NCI-H524 treated with DMSO at 0.1 percent for 48 hours (cell line): ENCODE measurements at regions not wholly inside any gene's neighbourhood (a gene's known extent, or its start where the extent isn't known, plus 50 kb on each side); places are given as distances from the start of the nearest gene placed in this dataset.
"Not testable (repeated sequence)": the region's sequence is repeated elsewhere in the genome, so short reads cannot be mapped to it uniquely, and the experiment has no call there.

Experiments
- DNase-seq: peaks from one replicate; lab custom pipeline; 2025; lab: John Stamatoyannopoulos, UW

DNA sequence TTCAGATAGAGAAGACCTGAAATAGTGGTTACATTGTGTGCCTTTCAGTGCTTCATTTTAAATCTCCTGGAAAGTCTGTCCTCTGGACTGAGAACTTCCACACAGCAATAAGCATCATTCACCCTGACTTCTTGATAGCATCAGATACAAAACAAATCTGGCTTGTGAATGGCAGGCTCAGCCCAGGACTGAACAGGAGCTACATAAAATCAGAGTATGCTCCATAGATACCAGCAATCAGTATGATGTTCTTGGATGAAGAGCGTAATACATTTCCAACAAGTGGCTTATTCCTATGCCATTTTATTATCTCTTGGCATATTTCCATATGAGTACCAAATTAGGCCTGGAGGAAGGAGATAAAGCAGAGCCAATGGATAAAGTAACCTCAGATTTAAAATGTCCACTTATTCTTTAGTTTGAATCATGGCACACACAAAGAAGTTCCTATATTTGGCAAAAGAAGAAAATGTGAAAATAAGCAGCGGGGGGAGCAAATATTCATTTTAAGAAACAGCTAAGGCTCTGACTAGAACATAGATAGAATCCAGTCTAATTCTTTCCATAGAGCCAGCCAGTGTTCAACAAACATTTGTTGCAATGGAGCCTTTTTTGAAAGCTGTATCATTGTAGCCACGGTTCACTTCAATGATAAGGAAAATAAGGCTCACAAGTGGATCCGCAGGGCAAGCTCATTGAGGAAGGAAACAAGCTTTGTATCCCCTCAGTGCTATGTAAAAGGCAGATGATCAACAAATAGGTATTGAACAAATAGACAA is 230.8 kb upstream of the CHAC2 start:
- no peak for DNase-seq

DNA sequence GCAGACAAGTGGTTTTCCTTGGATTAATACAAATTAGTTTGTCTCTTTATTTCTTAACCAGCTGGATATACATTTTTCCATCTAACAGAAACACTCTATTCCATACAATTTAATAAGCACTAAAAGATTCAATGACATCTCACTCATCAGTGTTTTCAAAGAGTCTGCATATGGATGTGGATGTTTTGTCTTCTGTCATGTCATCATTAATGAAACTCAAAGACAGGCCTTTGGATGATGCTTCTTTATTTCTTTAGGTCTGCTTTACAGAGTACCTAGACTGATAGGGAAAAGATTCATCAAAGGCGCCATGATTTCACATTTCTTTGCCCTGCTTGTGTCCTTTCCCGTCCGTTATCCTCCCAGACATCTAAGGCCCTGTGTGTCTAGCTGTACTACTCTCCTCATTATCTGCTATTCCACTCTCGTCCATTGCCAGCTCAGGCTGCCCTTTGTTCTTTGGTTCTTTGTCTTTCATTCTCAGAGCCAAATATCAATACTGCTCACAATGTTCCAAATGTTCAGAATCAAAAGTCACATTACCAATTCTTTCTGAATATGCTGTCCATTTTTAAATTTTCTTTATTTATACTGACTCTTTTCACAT is 232.3 kb upstream of the CHAC2 start:
- DNase-seq, result no peak

DNA sequence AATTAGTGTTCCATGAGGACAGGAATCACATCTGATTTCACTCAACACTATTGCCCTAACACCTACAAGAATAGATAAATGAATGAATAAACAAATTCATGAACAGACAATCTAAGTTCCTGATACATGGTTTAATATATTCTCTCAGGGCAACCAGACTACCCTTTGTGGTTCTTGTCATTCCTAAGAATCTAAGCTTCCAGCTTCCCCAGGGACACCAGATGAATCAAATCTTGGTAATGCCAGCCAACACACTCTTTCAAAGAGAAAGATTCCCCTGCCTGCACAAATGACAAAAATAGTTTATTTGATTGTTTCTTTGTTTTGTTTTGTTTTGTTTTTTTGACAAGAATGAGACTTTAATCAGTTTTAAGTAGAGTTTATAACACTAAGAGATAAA is 237.5 kb upstream of the CHAC2 start:
- no peak for DNase-seq

DNA sequence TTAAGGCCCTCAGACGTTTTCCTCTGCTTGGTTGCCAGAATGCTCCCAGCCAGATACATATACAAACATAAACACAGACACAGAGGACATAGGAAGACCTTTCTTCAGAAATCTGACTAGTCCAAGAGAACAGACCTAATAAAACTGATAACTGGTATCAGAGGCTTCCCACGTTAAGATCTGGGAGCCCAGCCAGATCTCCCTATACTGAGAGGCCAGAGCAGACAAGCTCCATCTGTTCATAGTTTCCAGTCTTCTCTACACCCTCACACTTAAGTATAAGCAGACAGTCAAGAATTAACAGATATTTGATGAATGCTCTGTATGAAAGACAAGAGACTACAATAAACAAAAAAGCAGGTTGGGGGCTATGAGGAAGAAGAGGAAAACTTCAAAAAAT is 240.5 kb upstream of the CHAC2 start:
- peak; percentile 54 for DNase-seq

DNA sequence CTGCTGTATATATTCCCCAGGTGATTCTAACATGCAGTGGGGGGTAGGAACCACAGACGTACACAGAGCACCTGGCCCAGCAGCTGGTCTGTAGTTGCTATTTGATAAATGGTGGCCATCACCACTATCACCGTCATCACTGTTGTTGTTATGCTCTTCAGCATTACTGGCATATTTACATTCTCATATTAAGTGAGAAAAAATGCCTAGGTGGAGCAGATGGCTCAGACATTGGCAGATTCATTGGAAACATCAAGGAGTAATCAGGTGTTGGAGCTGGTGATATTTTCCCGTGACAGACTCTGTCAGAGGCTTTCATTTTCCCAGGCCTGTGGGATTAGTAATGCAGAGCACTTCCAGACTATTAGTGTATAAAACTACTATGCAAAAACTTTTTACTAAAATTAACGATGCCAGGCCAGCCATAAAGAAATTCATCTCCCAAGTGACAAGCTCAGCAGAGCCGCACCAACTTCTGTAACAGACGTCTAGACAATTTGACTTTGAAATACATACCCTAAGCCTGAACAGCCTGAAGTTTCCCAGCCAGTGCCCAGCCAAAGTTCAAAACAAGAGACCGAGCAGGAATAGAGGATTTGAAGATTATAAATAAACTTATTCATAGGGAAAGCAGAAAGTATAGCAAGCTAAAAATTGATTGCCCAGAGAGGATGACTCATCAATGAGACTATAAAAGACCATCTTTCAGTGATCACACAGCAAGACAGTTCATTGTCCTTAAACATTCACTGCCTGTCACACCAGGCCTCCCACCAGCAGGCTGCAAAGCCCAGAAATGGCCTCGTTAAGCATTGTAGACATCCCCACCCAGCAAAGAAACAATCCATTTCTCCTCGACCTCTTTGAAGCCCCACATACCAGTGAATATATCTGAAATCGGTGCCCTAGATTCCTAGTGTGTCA is 247.4 kb upstream of the CHAC2 start:
- DNase-seq, result no peak

DNA sequence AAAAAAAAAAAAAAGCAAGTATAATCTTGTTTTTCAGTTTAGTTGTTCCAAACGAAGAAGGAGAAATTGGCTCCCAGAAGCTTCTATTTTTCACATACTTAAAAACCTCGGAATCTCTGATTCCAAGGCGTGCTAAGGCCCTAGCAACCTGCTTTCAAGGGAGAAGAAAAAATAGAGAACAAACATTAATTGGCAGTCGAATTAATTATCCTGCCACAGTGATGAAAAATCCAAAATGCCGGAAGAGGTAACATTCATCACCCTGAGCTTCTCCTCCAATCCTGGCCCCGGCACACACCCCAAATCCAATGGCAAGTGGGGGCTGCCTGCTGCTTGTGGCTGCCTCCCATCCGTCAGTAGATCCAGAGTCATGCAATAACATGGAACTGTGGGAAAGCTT is 250.2 kb upstream of the CHAC2 start:
- no peak for DNase-seq

DNA sequence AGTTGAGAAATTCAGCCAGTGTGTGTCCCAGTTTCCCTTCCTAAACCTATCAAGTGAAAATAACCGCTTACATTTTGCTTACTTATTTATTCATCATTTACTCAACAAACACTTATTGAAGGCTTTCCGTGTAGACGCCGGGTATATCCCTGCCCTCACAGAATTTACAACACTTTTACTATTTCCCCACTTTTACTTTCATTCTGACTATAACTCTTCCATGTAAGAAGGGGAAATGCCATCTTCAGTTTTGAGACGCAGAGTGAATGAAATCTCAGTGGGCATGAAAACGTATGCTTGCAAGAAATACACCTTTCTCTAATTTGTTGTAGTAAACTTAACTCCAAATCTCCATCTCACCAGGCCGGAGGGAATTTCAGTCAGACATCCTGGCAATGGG is 251.0 kb upstream of the CHAC2 start:
- DNase-seq, result no peak

DNA sequence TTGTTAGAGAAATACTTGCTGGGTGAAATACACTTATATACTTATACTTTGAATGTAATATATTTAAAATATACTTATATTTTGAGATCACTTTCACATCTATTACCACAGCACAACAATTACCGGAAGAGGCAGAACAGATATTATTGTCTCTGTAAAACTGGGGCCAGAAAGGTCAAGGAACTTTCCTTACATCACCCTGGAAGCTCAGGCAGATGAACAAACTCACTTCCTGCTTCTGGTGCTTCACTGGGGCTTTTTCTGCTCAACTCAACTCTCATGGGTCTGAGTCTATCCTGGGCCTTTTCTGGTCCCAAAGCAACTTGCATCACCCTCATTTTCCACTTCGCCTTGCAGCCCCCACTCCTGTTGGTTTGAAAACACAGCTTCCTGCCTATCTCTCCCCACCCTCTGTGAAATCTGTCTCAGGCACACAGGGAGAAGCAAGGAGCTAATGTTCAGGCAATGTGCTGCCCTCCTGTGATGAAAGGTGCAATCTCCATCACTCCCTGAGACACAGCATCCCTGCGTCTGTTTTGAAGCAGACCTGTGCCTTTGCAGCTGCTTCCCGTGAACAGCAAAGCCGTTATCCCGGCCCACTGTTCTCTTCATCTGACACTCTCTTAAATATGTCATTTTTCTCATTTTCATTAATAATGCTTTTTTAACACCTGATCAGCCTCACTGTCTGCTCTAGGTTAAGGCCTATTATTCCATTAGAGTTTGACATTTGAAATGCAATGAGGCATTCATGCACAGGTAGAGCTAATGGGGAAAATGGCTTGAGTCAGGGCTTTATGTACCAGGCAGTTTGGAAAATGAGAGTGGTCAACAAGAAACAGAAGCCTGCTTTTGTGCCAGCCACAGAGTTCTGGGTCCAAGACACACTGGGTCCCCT is 251.9 kb upstream of the CHAC2 start:
- DNase-seq, result no peak

DNA sequence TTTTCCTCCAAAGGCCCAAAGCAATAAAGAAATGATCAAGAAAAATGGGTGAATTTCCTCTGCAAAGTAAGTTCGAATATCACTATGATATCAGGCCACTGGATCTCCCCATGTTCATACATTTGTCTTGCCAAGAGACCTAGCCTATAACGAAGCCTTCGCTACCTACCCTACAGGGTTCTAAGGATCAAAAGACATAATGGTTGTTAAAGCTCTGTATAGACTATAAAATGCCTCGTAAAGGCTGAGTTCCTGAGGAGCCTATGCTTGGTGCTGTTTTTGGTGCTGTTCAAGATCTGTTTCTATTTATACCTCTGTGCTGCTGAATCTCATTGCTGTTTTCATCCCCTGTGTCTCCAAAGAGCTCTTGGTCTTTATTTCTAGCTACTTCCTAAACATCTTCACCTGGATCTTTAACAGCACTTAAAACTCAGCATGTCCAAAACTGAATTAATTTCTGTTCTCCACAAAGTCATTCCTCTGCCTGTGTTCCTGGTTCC is 254.4 kb upstream of the CHAC2 start:
- no peak for DNase-seq

DNA sequence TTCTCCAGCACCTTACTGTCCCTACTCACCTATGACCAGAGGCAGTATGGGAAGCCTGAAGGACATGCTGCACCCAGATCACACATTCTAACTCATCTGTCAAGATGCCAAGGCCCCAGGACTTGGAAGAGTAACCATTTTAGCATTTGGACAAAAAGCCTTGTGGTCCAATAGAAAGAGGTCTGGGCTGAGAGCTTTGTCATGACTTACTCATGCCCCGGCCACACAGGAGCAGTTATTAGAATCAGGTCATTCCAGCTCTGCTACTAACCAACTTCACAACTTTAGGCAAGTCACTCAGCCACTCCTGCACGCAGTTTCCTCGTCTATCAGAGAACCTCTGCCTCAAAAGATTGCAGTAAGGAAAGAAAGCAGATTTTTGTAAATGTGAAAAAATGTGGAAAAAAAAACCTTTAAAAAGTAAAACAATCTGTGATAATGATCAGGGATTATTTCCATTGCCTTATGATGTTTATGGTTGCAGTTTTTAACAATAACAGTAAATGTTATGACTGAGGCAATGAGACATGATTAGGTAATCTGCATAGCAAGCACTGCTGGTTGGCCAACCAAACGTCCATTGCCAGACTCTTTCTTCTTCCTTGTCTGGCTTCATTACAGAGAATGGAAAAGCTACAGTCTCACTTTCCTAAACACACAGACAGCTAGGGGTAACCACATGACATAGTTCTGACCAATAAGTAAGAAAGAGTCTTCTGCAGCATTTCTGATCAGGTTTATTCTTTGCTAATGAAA is 255.4 kb upstream of the CHAC2 start:
- DNase-seq, result no peak

DNA sequence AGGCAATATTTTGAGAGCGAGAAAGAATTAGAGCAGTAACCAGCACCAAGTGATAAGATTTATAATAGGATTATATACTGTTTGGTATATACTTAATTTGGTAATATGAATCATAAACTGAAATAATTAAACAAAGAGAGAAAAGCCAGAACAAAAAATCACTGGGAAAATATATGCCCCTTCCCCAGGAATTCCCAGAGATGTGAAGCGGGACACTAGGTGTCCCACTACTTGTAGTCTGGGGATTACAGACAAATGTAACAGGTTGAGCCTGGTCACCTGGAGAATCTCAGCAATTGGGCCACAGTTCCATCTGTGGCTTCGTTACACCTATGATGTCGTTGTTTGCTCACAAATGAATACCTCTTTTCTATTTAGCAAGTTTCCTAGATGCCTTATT is 256.1 kb upstream of the CHAC2 start:
- no peak for DNase-seq

DNA sequence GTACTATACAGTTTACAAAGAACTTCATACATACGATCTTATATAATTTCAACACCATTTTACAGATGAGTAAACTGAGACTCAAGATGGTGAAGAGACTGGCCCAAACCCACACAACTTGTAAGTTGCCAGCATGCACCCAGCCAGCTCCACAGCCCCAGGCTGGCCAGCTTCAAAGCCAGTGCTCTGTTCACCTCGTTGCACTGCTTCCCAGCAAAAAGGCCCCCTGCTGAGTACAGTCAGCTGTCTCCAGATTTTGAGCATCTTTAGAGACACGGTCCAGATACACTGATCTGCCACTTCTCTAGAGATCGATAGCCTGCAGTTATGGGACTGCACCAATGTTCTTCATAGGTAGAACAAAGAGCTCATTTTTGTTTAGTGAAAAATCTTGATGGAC is 257.2 kb upstream of the CHAC2 start:
- DNase-seq, result peak; percentile 21

DNA sequence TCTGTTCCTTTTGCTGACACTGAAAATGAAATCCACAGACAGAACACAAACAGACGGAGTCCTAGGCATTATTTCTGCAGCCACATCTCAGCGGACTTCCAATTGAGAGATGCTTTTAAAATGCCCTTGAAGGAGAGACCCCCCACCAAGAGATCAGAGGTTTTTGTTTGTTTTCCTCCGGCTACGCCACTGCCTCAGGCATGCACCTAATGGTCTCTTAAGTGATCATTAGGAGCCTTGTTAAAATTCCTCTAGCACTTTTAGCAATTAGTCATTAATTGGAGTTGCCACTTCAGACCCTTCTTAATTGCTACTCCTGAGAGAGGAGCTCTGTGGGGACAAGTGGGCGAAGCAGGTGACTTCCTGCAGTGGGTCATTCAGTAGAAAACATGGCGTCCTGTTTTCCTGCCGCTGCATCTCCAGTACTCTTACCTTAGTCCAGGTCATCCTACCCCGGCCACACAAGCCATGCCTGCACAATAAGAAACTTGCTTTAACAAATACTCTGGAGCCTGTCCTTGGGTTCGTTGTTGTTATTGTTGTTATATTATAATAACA is 257.7 kb upstream of the CHAC2 start:
- peak; percentile 82 for DNase-seq

DNA sequence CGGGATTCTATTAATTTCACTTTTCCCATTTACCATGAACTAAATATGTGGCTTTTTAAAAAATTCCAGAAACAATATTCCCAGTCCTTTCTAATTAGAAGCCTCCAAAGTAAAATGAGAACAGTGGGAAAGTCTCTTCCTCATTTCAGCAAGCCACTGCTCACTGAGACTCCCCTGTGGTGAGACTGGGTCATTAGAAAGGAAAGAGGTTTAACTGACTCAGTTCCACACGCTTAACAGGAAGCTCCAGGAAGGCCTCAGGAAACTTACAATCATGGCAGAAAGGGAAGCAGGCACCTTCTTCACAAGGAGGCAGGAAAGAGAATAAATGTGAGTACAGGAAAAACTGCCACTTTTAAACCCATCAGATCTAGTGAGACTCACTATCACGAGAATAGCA is 258.9 kb upstream of the CHAC2 start:
- no peak for DNase-seq

DNA sequence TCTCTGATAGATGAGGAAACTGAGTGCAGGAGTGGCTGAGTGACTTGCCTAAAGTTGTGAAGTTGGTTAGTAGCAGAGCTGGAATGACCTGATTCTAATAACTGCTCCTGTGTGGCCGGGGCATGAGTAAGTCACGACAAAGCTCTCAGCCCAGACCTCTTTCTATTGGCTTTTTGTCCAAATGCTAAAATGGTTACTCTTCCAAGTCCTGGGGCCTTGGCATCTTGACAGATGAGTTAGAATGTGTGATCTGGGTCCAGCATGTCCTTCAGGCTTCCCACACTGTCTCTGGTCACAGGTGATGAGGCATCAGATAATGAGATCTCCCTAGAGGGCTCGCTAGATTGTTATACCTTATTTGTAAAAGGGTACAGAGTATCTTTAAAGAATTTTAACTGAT is 260.5 kb upstream of the CHAC2 start:
- not testable (repeated sequence) for DNase-seq

DNA sequence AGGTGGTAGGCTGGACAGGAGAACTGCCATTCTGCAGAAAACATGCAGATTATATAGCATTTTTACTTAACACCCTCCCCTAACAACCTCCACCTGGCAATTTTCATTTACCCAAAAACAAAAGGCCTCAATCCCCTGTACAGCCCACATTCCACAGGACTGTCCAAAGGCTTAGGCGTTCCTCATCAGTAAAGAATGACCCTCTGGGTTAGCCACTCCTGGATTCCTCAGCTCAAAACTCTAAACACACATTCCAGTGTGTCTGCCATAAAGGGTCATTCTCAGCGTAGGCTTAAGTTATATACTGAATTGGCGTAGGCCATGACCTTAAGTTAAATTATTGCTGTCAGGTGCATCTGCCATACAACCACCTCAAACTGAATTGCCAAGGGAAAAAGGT is 261.8 kb upstream of the CHAC2 start:
- DNase-seq, result no peak

DNA sequence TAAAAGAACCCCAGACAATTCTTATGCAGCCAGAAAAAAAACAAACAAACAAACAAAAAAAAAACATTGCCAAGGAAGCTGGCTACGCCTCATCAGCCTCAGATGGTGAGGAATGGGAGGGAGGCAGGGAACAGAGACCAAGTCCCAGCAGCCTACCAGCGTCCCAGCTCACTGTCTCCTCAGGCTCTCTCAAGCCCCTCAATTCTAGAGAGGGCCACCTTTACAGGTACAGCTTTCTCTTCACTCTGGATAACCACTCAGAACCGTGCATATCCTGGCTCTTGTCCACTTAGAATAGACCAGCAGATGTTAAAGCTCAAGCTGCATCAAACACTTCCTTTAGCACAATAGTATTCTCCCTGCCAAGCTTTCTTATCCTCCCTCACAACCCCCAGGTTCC is 263.1 kb upstream of the CHAC2 start:
- no peak for DNase-seq

DNA sequence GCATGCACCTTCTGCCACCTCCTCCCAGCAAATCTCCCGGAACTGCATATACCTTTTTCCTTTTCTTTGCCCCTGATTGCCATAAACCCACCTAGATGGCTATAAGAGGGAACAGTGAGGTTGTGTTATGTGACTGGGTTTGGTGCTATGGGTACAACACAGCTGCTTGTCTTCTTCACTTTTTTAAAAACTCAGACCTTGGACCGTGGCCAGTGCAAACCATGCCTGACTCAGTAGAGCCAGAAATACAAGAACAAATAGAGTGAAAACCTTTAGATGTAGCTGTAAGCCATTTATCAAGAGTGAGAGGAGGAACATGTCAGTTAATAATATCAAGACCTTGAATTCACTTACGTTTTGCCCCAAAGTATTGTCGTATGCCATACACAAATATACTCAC is 267.4 kb upstream of the CHAC2 start:
- DNase-seq, result no peak

DNA sequence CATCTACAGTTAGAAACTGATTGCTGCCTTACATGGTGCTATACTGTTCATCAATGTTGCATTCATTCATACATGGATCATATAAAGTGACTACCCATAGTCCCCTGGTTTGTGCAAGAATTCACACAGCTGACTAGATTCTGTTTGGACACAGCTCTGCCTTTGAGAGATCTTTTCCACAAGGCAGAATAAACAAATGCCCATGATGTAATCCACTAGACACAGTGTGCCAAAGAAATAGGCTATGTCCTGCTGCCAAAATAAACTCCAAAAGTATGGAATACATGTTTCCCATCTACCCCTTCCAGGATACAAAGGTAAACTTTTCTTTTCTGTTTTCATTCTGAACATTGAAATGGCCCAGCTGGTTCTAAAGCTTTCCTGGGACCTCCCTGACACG is 269.4 kb upstream of the CHAC2 start:
- no peak for DNase-seq

DNA sequence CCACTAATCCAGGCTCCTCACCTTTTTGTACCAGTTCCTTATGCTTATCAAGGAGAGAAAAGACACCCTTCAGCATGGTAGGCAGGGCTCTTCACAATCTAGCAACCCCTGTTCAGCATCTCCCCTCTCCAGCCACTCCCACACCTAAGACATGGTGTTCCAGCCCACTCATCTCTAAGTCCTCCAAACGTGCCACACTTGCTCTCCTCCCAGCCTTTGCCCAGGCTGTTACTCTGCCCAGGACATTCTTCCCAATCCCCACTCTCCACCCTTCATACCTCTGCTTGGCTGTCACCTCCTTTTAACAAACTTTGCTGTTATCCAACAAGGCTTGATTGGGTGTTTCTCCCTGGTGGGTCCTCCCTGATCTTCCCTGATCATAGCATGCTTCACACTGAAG is 270.6 kb upstream of the CHAC2 start:
- DNase-seq, result no peak

DNA sequence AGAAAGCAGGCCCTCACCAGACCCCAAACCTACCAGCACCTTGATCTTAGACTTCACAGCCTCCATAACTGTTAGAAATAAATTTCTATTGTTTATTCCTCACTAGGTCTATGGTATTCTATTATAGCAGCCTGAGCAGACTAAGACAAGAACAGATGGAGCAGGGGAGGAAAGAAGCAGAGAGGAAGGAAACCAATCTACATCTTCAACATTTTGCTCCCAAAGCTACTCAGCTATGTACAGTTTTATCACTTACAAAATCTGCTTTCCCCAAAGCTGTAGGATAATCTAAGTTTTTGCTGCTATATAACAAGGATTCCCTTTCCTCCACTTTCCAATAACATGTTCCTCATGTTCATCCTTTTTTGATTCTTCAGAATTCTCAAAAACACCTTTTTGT is 274.4 kb upstream of the CHAC2 start:
- no peak for DNase-seq
